Activated naive CD4-positive, alpha-beta T cell treated with anti-CD3 and anti-CD28 coated beads, Interleukin-2, amount 50 U/mL, for 72 hours (primary cell): ENCODE measurements at regions not wholly inside any gene's neighbourhood (a gene's known extent, or its start where the extent isn't known, plus 50 kb on each side); places are given as distances from the start of the nearest gene placed in this dataset.
"Not testable (repeated sequence)": the region's sequence is repeated elsewhere in the genome, so short reads cannot be mapped to it uniquely, and the experiment has no call there.

Source experiments
- ATAC-seq, 2 donors: fragments of 150-1000 bp; cut with Tn5 transposase; 2 replicates each; pipeline ENCODE4 v1.10.0; 2021; ENCODE audit warnings: mild to moderate bottlenecking in 2 of 2, moderate library complexity in 2 of 2
- DNase-seq, 2 donors: peaks; one replicate each; pipeline ENCODE4 v3.0.0; 2021 to 2022; ENCODE audit warnings: low spot score in 2 of 2
- H3K27ac Mint-ChIP-seq, 2 donors: one replicate each; pipeline ENCODE4 v1.8.0; 2022; ENCODE audit warnings: mild to moderate bottlenecking in 2 of 2, mixed read lengths in 2 of 2
- H3K36me3 Mint-ChIP-seq, 2 donors: one replicate each; pipeline ENCODE4 v1.8.0; 2022; ENCODE audit warnings: mixed read lengths in 2 of 2
- H3K9me3 Mint-ChIP-seq, 2 donors: one replicate each; pipeline ENCODE4 v1.8.0; 2022; ENCODE audit warnings: mixed read lengths in 2 of 2

GRCh38 chr4:14343961-14344360, 658.3 kb upstream of the CPEB2 start:
- no peak for ATAC-seq
- Mint-ChIP-seq H3K9me3 (no peaks in the 10 kb centered on the region), H3K27ac (no peak overlapping the region), H3K36me3 (peaks cover 0 to 4% of the 10 kb centered on the region in 2 donors)
- no peak for DNase-seq

GRCh38 chr4:14345356-14345775, 656.9 kb upstream of the CPEB2 start:
- Mint-ChIP-seq H3K27ac (no peak overlapping the region), H3K9me3 (no peaks in the 10 kb centered on the region), H3K36me3 (peaks cover 0 to 4% of the 10 kb centered on the region in 2 donors)
- ATAC-seq, result no peak
- DNase-seq, result no peak

- H3K27ac Mint-ChIP-seq, result no peak overlapping the region
- ATAC-seq (no peak), DNase-seq (no peak)
- H3K9me3 Mint-ChIP-seq, result no peaks in the 10 kb centered on the region
- H3K36me3 Mint-ChIP-seq, result peaks cover 0 to 4% of the 10 kb centered on the region in 2 donors
Observed at GRCh38 chr4:14347526-14347925, 654.8 kb upstream of the CPEB2 start.

GRCh38 chr4:14348506-14348905, 653.8 kb upstream of the CPEB2 start:
- no peak for ATAC-seq
- DNase-seq, result no peak
- H3K27ac Mint-ChIP-seq, result no peak overlapping the region

GRCh38 chr4:14358544-14359160, 643.6 kb upstream of the CPEB2 start:
- H3K9me3 Mint-ChIP-seq, result not testable (repeated sequence)

More at GRCh38 chr4:14348506-14348905, 653.8 kb upstream of the CPEB2 start:
- Mint-ChIP-seq H3K36me3 (peaks cover 0 to 4% of the 10 kb centered on the region in 2 donors), H3K9me3 (no peaks in the 10 kb centered on the region)

GRCh38 chr4:14359991-14360390, 642.3 kb upstream of the CPEB2 start:
- H3K27ac Mint-ChIP-seq, result no peak overlapping the region
- ATAC-seq (no peak), DNase-seq (no peak)
- no peaks in the 10 kb centered on the region for H3K36me3 Mint-ChIP-seq
- peaks cover 0 to 4% of the 10 kb centered on the region in 2 donors for H3K9me3 Mint-ChIP-seq

More at GRCh38 chr4:14358544-14359160, 643.6 kb upstream of the CPEB2 start:
- not testable (repeated sequence) for ATAC-seq, H3K27ac Mint-ChIP-seq, DNase-seq, H3K36me3 Mint-ChIP-seq

GRCh38 chr4:14361084-14361483, 641.2 kb upstream of the CPEB2 start:
- Mint-ChIP-seq H3K36me3 (no peaks in the 10 kb centered on the region), H3K9me3 (peaks cover 0 to 3% of the 10 kb centered on the region in 2 donors), H3K27ac (no peak overlapping the region)
- ATAC-seq, result no peak
- DNase-seq, result no peak

GRCh38 chr4:14362385-14362784, 639.9 kb upstream of the CPEB2 start:
- DNase-seq, result no peak
- no peak overlapping the region for H3K27ac Mint-ChIP-seq
- ATAC-seq, result no peak

GRCh38 chr4:14364953-14365536, 637.2 kb upstream of the CPEB2 start:
- DNase-seq (no peak), ATAC-seq (no peak)
- Mint-ChIP-seq H3K36me3 (no peaks in the 10 kb centered on the region), H3K9me3 (peaks cover 0 to 4% of the 10 kb centered on the region in 2 donors), H3K27ac (no peak overlapping the region)

More at GRCh38 chr4:14362385-14362784, 639.9 kb upstream of the CPEB2 start:
- Mint-ChIP-seq H3K36me3 (no peaks in the 10 kb centered on the region), H3K9me3 (peaks cover 0 to 4% of the 10 kb centered on the region in 2 donors)

GRCh38 chr4:14368391-14368790, 633.9 kb upstream of the CPEB2 start:
- Mint-ChIP-seq H3K27ac (no peak overlapping the region), H3K36me3 (no peaks in the 10 kb centered on the region), H3K9me3 (peaks cover 0 to 10% of the 10 kb centered on the region in 2 donors)
- DNase-seq (no peak), ATAC-seq (no peak)

GRCh38 chr4:14371131-14371530, 631.1 kb upstream of the CPEB2 start:
- H3K9me3 Mint-ChIP-seq, result peaks cover 0 to 7% of the 10 kb centered on the region in 2 donors
- no peak overlapping the region for H3K27ac Mint-ChIP-seq
- H3K36me3 Mint-ChIP-seq, result no peaks in the 10 kb centered on the region
- DNase-seq (no peak), ATAC-seq (no peak)

- Mint-ChIP-seq H3K9me3 (peaks cover 4 to 6% of the 10 kb centered on the region in 2 donors), H3K27ac (no peak overlapping the region), H3K36me3 (no peaks in the 10 kb centered on the region)
- ATAC-seq (peak in 1 of 2 donors; percentile 48), DNase-seq (no peak)
Observed at GRCh38 chr4:14375816-14376215, 626.5 kb upstream of the CPEB2 start.

- no peaks in the 10 kb centered on the region for H3K36me3 Mint-ChIP-seq
- DNase-seq (no peak), ATAC-seq (no peak)
- peaks cover 0 to 4% of the 10 kb centered on the region in 2 donors for H3K9me3 Mint-ChIP-seq
- H3K27ac Mint-ChIP-seq, result no peak overlapping the region
Observed at GRCh38 chr4:14379183-14379582, 623.1 kb upstream of the CPEB2 start.

GRCh38 chr4:14383652-14384051, 618.6 kb upstream of the CPEB2 start:
- no peak for ATAC-seq
- no peak for DNase-seq
- Mint-ChIP-seq H3K36me3 (no peaks in the 10 kb centered on the region), H3K27ac (no peak overlapping the region), H3K9me3 (peaks cover 0 to 4% of the 10 kb centered on the region in 2 donors)

GRCh38 chr4:14384824-14385223, 617.5 kb upstream of the CPEB2 start:
- Mint-ChIP-seq H3K27ac (no peak overlapping the region), H3K36me3 (no peaks in the 10 kb centered on the region), H3K9me3 (peaks cover 0 to 1% of the 10 kb centered on the region in 2 donors)
- ATAC-seq (no peak), DNase-seq (no peak)

GRCh38 chr4:14386196-14386595, 616.1 kb upstream of the CPEB2 start:
- no peak for ATAC-seq
- no peak overlapping the region for H3K27ac Mint-ChIP-seq
- no peak for DNase-seq
- H3K9me3 Mint-ChIP-seq, result no peaks in the 10 kb centered on the region
- H3K36me3 Mint-ChIP-seq, result no peaks in the 10 kb centered on the region

GRCh38 chr4:14387647-14388046, 614.6 kb upstream of the CPEB2 start:
- H3K9me3 Mint-ChIP-seq, result peaks cover 0 to 5% of the 10 kb centered on the region in 2 donors
- no peak overlapping the region for H3K27ac Mint-ChIP-seq
- no peak for DNase-seq
- no peak for ATAC-seq
- H3K36me3 Mint-ChIP-seq, result no peaks in the 10 kb centered on the region

GRCh38 chr4:14392378-14392777, 609.9 kb upstream of the CPEB2 start:
- ATAC-seq (no peak), DNase-seq (no peak)
- Mint-ChIP-seq H3K9me3 (peaks cover 0 to 5% of the 10 kb centered on the region in 2 donors), H3K27ac (no peak overlapping the region), H3K36me3 (no peaks in the 10 kb centered on the region)
